Hippocampal formation (tissue), 2 donors: ENCODE measurements at regions not wholly inside any gene's neighbourhood (a gene's known extent, or its start where the extent isn't known, plus 50 kb on each side); places are given as distances from the start of the nearest gene placed in this dataset.
A peak's percentile ranks its signal among the peaks of the same experiment; 100 is the strongest.

Experiments used
- DNase-seq, 2 donors: peaks; one replicate each; lab custom pipeline; 2025; lab: John Stamatoyannopoulos, UW

DNA sequence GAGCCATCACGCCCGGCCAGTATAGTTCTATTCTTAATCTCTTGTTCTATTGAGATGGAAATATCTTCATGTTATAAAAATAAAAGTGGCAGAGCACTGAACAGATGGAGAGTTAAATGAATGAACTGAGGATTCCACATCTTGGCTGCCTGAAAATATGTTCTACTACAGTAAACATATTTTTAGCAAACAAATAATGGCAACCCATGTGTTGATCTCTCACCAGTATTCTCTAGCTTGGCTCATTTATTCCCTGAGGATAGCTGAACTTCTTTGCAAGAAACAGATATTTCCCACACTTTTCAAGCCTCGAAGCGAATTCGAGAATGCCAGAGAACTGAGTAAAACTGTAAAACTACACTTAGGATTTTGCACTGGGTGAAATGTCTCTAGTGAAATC is 58.9 kb downstream of the DIRAS3 start:
- DNase-seq, result peak in 1 of 2 donors; percentile 44

DNA sequence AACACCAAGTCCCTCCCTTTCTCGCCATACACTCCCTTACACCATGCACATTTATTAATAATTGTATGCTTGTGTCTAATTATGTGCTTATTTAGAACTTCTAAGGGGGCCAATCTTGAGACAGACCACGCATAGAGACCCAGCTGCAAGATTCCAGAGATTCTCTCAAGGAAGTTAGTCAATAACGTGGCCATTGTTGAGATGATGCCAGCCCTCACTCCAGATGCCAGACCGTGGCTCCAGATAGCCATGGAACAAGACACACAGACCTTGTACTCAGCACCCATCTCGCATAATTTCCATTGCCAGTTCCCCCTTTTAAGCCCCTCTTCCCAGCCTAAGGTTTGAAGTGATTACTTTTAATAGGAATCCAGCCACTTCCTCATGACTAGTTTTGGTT is 62.4 kb downstream of the DIRAS3 start:
- no peak for DNase-seq

DNA sequence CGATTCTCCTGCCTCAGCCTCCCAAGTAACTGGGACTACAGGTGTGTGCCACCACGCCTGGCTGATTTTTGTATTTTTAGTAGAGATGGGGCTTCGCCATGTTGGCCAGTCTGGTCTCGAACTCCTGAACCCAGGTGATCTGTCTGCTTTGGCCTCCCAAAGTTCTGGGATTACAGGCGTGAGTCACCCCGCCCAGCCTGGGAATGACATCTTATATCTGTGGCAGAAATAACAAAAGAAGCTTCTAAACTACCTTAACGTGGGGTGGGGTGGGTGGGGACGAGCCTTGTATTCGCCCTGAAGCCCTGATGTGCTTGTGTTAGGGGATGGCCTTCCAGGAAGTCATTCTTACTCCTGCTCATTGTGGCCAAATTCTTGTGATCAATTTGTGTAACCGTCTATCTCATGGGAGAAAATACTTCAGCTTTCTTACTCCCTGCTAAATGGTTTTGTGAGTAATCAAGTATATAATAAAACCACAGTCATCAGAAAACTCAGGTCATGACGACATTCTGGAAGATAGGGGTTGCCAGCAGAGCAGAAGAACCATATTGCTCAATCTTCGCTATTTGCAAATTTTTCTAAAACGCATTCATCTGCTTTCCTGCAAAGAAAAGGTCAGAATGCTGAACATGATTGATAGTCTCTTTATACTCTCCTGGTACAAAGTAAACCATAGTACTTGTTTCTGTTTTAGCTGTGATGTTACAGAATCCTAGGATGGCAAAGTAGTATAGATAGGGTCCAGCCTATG is 63.2 kb downstream of the DIRAS3 start:
- no peak for DNase-seq

DNA sequence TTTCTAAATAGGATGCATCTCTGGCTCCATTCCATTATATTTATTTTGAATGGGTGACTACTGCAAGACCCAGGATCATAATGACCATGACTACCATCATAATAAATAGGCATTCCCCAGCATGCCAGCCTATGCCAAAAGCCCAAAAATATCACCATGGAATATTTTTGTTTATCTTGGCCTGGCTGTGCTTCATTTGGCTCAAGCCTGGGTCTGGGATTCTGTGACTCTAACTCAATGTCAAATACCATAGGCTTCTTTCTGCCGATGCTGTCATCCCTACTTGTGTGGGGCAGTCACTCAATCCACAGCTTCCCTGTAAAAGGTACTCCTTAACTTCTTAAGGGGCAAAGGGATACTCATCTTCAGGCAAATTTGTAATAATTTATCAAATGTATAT is 66.6 kb downstream of the DIRAS3 start:
- no peak for DNase-seq

DNA sequence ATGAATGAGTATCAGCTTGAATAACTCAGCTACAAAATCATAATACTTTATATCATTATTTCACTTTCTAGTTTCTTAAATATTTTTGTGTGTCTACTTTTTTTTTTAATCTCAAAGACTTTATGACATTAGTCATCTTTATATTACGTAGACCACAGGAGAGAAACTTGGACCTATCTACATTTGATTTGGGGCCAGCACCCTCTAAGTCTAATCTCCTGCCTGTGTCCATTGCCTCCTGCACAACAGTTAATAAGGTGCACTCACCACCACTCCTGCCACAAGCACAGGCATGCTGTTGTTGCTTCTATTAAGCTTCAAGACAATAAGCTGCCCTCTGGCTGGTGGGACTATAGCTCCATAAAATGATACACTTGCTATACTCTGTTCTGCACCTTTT is 70.4 kb downstream of the DIRAS3 start:
- DNase-seq, result no peak

DNA sequence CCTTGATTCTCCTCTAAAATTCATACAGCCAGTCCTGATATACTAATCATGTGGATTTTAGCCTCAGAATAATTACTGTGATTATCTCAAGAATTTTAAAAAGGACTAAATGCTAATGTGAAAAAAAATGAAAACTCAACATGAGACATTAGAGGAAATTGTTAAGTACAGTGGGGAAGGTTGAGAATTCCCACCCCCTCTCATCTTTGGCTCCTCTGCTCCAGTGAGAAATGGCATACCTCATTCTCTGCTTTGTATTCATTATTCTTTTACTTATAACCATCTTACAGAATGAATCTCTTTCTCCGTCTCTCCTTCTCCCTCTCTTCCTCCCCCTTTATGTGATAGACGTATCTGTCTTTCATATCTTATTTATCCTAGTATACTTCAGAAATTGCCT is 70.9 kb downstream of the DIRAS3 start:
- DNase-seq, result no peak

DNA sequence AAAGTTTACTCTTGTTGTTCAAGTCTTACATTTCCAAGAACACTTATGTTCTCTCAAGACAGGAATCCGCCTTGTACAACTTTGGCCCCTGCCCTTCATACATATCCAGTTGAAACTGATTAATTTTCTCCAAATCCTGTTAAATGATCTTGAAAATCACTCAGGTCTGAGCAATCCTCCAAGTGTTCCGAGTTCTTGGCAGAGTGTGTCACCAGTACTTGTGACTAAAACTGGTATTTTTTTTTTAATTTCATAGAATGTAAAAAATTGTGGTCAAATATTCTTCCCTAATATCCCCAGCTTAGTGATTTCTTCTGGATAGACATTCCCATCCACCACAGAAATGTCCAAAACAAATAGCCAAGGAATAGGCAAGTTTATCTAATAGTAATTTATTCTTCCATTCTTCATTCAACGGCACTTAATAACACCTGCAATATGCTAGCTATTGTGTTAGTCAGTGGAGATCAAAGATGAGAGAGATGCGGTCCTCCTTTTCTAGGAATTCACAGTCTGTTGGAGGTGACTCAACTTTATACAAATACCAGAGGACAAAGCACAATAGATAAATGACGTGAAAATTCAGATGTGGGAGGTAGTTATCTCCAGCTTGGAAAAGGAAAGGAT is 71.4 kb downstream of the DIRAS3 start:
- no peak for DNase-seq

DNA sequence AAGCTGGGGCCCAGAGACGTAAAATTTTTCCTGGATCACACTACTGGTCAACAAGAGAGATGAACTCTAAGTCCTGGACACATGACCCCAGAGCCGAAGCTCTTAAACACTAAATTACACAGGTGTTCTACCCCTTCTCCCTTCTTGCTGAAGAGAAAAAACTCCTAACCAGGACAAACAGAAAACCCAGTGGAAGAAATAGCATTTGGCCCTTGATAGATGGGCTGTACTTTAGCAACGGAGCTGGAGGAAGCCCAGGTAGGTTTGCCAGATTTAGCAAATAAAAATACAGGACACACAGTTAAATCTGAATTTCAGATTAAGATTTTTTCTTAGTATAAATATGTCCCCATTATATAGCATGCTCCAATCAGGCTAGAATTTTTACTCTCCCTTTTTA is 72.7 kb downstream of the DIRAS3 start:
- no peak for DNase-seq

DNA sequence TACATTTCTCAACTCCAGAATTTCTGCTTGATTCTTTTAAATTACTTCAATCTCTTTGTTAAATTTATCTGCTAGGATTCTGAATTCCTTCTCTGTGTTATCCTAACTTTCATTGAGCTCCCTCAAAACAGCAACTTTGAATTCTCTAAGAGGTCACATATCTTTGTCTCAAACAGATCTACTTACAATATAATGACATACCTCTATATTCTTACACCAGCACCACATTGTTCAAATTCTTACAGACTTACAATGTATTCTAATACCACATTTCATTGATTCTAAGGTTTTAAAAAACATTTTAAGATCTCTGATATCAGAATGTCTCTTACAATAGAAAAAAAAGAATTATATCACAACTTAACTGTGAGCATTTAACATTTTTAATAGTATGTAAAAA is 77.4 kb downstream of the DIRAS3 start:
- no peak for DNase-seq

DNA sequence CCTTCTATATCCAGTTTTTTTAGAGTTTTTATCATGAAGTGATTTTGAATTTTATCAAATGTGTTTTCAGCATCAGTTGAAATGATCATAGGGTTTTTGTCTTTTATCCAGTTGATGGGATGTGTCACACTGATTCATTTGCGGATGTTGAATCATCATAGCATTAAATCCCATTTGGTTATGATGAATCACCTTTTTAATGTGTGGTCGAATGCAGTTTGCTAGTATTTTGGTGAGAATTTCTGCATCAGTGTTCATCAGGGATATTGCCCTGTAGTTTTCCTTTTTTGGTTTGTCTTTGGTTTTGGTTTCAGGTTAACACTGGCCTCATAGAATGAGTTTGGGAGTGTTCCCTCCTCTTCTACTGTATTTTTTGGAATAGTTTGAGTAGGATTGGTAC is 80.3 kb downstream of the DIRAS3 start:
- DNase-seq, result no peak

DNA sequence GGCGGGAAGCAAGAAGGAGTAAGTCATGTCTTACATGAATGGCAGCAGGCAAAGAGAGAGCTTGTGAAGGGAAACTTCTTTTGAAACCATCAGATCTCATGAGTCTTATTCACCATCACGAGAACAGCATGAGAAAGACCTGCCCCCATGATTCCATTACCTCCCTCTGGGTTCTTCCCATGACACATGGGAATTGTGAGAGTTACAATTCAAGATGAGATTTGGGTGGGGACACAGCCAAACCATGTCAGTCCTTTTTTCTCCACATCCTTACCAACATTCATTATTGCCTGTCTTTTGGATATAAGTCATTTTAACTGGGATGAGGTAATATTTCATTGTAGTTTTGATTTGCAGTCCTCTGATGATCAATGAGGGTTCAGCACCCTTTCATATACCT is 81.0 kb downstream of the DIRAS3 start:
- no peak for DNase-seq

DNA sequence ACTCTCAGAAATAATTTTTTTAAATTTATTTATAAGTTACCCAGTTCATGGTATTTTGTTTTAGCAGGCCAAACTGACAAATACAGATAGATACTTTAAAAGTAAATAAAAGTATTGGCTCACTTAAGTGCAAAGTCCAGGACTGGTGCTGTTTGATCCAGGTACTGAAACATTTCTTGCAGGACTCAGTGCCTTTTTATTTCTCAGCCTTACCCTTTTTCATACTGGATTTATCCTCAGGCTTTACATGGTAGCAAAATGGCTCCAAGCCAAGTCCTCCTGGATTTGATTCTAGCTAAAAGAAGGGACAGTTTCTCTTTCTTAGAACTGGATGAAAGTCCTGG is 83.8 kb downstream of the DIRAS3 start:
- no peak for DNase-seq

DNA sequence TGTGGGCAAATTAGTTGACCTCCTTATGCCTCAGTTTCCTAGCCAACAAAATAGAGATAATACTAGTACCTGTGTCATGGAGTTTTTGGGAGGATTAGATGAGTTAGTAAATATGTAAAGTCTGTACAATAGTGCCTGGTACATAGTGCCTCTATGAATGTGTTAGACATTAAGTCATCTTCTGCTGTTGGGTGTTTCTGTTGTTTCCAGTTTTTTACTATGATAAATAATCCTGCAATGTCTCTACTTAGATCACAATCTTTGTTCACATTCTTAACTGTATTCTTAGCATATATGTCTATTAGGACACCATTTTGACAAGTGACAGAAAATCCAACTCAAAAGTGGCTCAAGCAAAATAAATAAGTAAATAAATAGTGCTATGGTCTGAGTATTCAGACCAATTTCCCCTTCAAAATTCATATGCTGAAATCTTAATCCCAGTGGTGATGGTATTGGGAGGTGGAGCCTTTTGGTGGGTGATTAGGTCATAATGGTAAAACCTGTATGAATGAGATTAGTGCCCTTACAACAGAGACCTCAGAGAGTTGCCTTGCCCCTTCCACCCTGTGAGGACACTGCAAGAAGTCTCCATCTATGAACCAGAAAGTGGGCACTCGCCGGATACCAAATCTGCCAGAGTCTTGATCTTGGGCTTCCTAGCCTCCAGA is 84.3 kb downstream of the DIRAS3 start:
- no peak for DNase-seq

DNA sequence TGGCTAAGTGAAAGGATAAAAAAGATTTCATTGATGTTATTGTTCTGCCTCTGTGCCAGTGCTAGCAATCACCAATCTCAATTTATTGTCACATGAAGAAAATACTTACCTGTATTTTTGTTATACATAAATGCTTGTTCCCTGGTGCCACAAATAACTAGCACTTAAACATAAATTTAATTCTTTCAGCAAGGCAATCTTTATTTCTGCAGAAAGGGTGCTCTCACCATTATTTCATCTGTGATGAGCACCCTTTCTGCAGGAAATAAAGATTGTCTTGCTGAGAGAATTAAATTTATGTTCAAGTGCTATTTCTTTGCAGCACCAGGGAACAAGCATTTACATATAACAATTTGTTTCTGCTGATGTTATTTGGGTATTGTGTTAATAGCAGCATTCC is 87.2 kb downstream of the DIRAS3 start:
- no peak for DNase-seq

DNA sequence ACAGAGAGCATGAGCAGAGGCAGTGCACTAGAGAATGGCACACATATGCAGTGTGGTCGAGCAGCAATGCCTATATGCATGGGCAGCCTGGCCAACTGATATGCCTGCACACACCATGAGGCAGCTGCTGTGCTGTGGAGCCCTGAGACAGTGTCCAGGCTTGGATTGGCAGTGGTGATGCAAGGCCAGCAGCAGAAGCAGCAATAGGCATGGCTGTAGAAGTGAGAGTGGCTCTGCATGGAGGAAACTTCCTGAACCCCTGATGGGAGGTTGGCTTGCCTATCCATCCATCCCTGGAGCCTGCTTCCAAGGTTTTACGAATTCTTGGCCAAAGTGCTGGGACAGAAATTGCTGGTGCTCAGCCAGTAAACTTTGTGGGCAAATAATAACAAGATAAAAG is 89.7 kb downstream of the DIRAS3 start:
- DNase-seq, result no peak

DNA sequence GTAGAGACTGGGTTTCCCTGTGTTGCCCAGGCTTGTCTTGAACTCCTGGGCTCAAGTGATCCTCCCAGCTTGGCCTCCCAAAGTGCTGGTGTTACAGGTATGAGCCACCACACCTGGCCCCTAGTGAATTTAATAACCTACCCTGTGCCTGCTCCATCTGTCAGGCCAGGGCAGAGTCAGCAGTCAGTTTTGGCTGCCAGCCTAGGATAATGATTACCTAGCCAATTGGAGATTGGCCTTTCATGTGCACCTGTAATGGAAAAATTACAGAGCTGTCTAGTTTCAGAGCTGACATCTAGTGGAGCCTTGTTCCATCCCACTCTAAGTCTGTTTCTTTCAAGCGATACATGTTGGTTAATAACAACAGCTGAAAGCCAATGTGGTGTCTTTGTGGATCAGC is 92.0 kb downstream of the DIRAS3 start:
- DNase-seq, result no peak

DNA sequence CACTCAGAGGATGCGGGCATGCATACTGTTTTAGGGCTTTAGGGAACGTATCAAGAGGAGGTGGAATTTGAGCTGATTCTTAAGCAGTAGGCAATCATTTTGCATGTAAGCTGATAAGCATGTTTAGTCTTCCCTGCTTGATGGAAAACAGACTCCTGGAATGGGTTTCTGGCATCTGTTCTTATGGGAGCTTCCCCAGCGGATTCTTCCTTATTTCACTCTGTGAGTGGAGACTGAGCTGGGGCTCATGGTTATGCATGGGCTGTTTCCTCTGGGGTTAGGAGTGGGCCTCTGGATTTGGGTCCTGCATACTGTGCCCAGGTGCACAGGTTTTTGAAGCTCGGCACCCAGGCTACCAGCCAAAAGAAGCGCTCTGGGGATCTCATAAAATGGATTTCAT is 93.4 kb downstream of the DIRAS3 start:
- no peak for DNase-seq

DNA sequence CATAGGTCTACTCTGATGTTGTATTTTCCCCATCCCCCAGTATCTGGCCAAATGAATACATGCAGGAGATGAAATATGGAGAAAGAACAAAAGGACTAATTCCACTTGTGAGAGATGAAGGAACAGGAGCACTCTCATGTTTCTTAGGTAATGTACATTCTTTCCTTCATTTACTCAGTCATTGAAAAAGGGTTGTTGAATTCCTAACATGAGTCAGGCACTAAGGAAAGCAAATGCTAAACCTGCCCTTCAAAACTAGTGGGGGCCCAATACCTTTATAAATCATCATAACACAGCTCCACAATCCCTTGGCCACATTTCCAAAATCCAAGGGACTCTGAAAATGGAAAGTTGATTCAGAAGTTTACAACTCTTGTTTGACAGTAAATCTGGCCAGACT is 94.3 kb downstream of the DIRAS3 start:
- no peak for DNase-seq

DNA sequence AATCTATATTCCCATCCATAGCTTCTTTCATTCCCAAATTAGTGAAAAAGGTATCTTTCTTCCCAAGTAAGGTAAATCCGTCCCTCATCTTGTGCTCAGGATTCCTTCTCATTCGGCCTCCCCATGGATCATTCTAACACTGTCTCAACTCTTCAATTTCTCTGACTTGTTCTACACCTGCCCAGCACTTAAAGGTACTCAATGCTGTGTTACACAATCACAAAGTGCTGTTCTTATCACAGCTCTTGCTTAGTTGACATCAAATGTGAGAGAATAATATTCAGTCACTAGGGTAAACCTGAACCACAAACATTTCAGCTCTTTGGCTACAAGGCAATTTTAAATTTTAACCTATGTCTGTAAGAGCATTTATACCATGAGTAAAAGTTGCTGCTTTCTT is 94.8 kb downstream of the DIRAS3 start:
- no peak for DNase-seq

DNA sequence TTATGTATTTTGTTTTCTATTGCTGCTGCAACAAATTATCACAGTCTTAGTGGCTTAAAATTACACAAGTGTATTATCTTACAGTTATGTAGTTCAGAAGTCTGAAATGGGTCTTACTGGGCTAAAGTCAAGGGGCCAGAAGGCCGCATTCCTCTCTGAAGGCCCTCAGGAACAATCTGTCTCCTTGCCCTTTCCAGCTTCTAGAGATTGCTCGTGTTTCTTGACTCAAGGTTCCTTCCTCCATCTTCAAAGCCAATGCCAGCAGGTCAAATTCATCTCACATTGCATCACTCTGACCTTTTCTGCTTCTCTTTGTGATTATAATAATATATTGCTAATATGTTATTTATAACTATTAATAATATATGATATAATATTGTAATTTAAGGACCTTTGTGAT is 97.1 kb downstream of the DIRAS3 start:
- DNase-seq, result no peak

DNA sequence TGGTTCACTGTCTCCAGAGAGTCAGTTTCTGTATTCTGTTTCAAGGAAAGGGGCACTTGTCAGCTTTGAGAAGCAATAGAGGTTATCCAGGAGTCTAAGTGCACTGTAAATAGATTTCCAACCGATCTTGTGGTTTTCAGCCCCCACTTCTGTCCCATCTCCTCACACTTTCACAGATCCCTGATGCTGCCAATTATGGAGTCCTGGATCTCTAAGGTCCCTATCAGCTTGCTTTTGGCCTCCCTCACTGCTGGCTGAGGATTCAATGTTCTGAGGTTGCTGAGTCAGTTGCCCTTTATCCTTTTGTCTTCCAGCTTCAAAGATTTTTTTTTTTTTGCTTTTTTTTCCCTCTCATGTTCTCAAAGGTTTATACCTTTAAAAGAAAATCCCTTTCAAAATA is 98.4 kb downstream of the DIRAS3 start:
- DNase-seq, result no peak

DNA sequence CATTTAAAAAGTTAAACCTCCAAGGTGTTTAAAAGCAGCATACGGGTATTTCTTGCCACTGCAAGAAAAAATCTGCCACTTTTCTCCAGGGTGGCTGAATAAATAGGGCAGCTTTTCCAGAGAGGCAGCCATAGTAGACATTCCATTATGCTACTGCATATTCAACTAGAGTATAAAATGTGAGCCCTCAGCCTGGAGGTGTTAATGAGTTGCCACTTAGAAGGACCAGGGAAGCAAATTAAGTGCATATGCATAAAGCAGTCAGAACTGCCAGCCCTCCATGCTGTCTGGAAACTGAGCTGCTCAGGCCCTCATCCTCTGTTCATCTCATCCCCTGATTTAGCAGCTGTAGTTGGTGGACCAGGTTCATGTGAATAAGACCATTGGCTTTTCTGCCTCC is 99.4 kb downstream of the DIRAS3 start:
- DNase-seq, result no peak
